Activated CD8-positive, alpha-beta T cell treated with anti-CD3 and anti-CD28 coated beads for 36 hours (primary cell): ENCODE measurements at regions not wholly inside any gene's neighbourhood (a gene's known extent, or its start where the extent isn't known, plus 50 kb on each side); places are given as distances from the start of the nearest gene placed in this dataset.
A peak's percentile ranks its signal among the peaks of the same experiment; 100 is the strongest.

ENCODE experiments used
- ATAC-seq: fragments of 200-7000 bp; cut with Tn5 transposase; one replicate; pipeline ENCODE4 v1.10.0; 2021; ENCODE audit warnings: mild to moderate bottlenecking, moderate library complexity
- CTCF ChIA-PET: fragments of 350-600 bp; sonication (Branson Sonifier 250); formaldehyde crosslinking; loops from one replicate; lab custom pipeline; 2021; ENCODE audit warnings: antibody characterized with exemption; lab: Charles Lee
- POLR2A ChIA-PET: fragments of 350-600 bp; sonication (Branson Sonifier 250); formaldehyde crosslinking; loops from one replicate; lab custom pipeline; 2021; ENCODE audit warnings: antibody characterized with exemption; lab: Charles Lee
- DNase-seq: peaks from one replicate; pipeline ENCODE4 v3.0.0-alpha.2; 2020
- H3K27ac Mint-ChIP-seq: one replicate; pipeline ENCODE4 v1.8.0; 2021; ENCODE audit warnings: mild to moderate bottlenecking, mixed read lengths
- H3K27me3 Mint-ChIP-seq: one replicate; pipeline ENCODE4 v1.8.0; 2021; ENCODE audit warnings: mixed read lengths
- H3K36me3 Mint-ChIP-seq: one replicate; pipeline ENCODE4 v1.8.0; 2021; ENCODE audit warnings: low read depth, mixed read lengths
- H3K4me1 Mint-ChIP-seq: one replicate; pipeline ENCODE4 v1.8.0; 2021; ENCODE audit warnings: low read depth, mixed read lengths
- H3K4me3 Mint-ChIP-seq: one replicate; pipeline ENCODE4 v1.8.0; 2021; ENCODE audit warnings: mild to moderate bottlenecking, moderate library complexity, mixed read lengths
- H3K9me3 Mint-ChIP-seq: one replicate; pipeline ENCODE4 v1.8.0; 2021; ENCODE audit warnings: mixed read lengths
- CTCF ChIP-seq: fragments of 200-600 bp; IDR thresholded peaks from one replicate; pipeline ENCODE4 v1.8.0; 2022; ENCODE audit warnings: antibody characterized with exemption, mild to moderate bottlenecking
- intact Hi-C: fragments of 100-400 bp; cut with micrococcal nuclease; formaldehyde crosslinking; loops from one replicate; pipeline ENCODE4 v1.10.0; 2022

GRCh38 chr6:156395276-156395675, 381.9 kb upstream of the ARID1B start:
- CTCF ChIA-PET = interaction anchor here (1.3 kb wide), 1 partner anchor 32 kb away, joined by 5 read pairs; no protein-coding TSS in a partner anchor
- POLR2A ChIA-PET = no interaction called here
- peak; percentile 50 for ATAC-seq
- H3K4me1 Mint-ChIP-seq = peaks cover 47% of the 10 kb centered on the region
- no peaks in the 10 kb centered on the region for H3K36me3 Mint-ChIP-seq
- intact Hi-C loops = no loop called here
- DNase-seq = peak; percentile 70
- H3K9me3 Mint-ChIP-seq = no peaks in the 10 kb centered on the region
- no peak overlapping the region for H3K4me3 Mint-ChIP-seq
- H3K27me3 Mint-ChIP-seq = peaks cover 20% of the 10 kb centered on the region
- no peak overlapping the region for H3K27ac Mint-ChIP-seq
- no peak for TF ChIP-seq CTCF

- Mint-ChIP-seq H3K9me3 (no peaks in the 10 kb centered on the region), H3K27ac (no peak overlapping the region), H3K4me3 (no peak overlapping the region), H3K4me1 (peaks cover 43% of the 10 kb centered on the region), H3K27me3 (peaks cover 18% of the 10 kb centered on the region), H3K36me3 (no peaks in the 10 kb centered on the region)
- intact Hi-C loops = no loop called here
- no peak for TF ChIP-seq CTCF
- DNase-seq (no peak), ATAC-seq (no peak)
- ChIA-PET POLR2A (interaction anchor here (0.9 kb wide), 1 partner anchor 921 kb away, joined by 3 read pairs; no protein-coding TSS in a partner anchor), CTCF (no interaction called here)
Measured at GRCh38 chr6:156392648-156393047, 384.5 kb upstream of the ARID1B start.

- Mint-ChIP-seq H3K27me3 (peaks cover 18% of the 10 kb centered on the region), H3K27ac (no peak overlapping the region), H3K4me1 (peaks cover 37% of the 10 kb centered on the region), H3K9me3 (no peaks in the 10 kb centered on the region), H3K4me3 (no peak overlapping the region), H3K36me3 (no peaks in the 10 kb centered on the region)
- ATAC-seq (no peak), DNase-seq (no peak)
- TF ChIP-seq CTCF = no peak
- POLR2A ChIA-PET = no interaction called here
- CTCF ChIA-PET = no interaction called here
- intact Hi-C loops = no loop called here
Measured at GRCh38 chr6:156391977-156392376, 385.2 kb upstream of the ARID1B start.

GRCh38 chr6:156391061-156391672, 386.0 kb upstream of the ARID1B start:
- H3K27ac Mint-ChIP-seq = no peak overlapping the region
- no peak for ATAC-seq
- no peak overlapping the region for H3K4me3 Mint-ChIP-seq
- TF ChIP-seq CTCF = no peak
- DNase-seq = no peak
- H3K27me3 Mint-ChIP-seq = peaks cover 18% of the 10 kb centered on the region
- ChIA-PET CTCF (no interaction called here), POLR2A (no interaction called here)
- intact Hi-C loops = no loop called here
- no peaks in the 10 kb centered on the region for H3K36me3 Mint-ChIP-seq
- H3K4me1 Mint-ChIP-seq = peaks cover 32% of the 10 kb centered on the region
- no peaks in the 10 kb centered on the region for H3K9me3 Mint-ChIP-seq

- Mint-ChIP-seq H3K4me3 (no peak overlapping the region), H3K9me3 (no peaks in the 10 kb centered on the region)
- no peak for ATAC-seq
Measured at GRCh38 chr6:156390621-156391020, 386.6 kb upstream of the ARID1B start.

More at GRCh38 chr6:156390621-156391020, 386.6 kb upstream of the ARID1B start:
- CTCF ChIA-PET = no interaction called here
- intact Hi-C loops = no loop called here
- H3K27ac Mint-ChIP-seq = no peak overlapping the region
- H3K4me1 Mint-ChIP-seq = peaks cover 26% of the 10 kb centered on the region
- H3K27me3 Mint-ChIP-seq = peaks cover 18% of the 10 kb centered on the region
- no peak for DNase-seq
- no peaks in the 10 kb centered on the region for H3K36me3 Mint-ChIP-seq
- no peak for TF ChIP-seq CTCF
- POLR2A ChIA-PET = no interaction called here
